PC-9 (cell line): ENCODE measurements at regions not wholly inside any gene's neighbourhood (a gene's known extent, or its start where the extent isn't known, plus 50 kb on each side); places are given as distances from the start of the nearest gene placed in this dataset.

Experiments
- BruUV-seq: library from RNA; stranded (reverse); fragments of 400-500 nt; replicated peaks from 2 replicates; lab custom pipeline; 2021; lab: Mats Ljungman, UMichigan
- CTCF ChIA-PET: fragments of 300-600 bp; sonication (Branson Sonifier 250); formaldehyde crosslinking; loops from one replicate; lab custom pipeline; 2022; ENCODE audit warnings: antibody characterized with exemption; lab: Charles Lee
- POLR2A ChIA-PET: fragments of 300-600 bp; sonication (Branson Sonifier 250); formaldehyde crosslinking; loops from one replicate; lab custom pipeline; 2022; ENCODE audit warnings: antibody characterized with exemption; ENCODE audit not compliant: unreplicated experiment; lab: Charles Lee
- DNase-seq, 2 experiments: peaks; one replicate each; pipeline versions ENCODE4 v3.0.0 to v3.0.0-alpha.2; 2015 to 2022; ENCODE audit warnings: mixed read lengths in 1 of 2
- H2AFZ ChIP-seq: fragments of 200-600 bp; sonication (generic); 2 replicates; pipeline ENCODE4 v1.8.1; 2017; ENCODE audit warnings: antibody characterized with exemption
- H3F3A ChIP-seq: fragments of 200-600 bp; sonication (generic); 2 replicates; pipeline ENCODE4 v1.8.1; 2017; ENCODE audit warnings: antibody characterized with exemption, mild to moderate bottlenecking, low read depth; ENCODE audit not compliant: insufficient read depth
- H3K27ac ChIP-seq: fragments of 200-600 bp; sonication (generic); 2 replicates; pipeline ENCODE4 v1.6.1; 2016; ENCODE audit warnings: mixed run types
- H3K27me3 ChIP-seq: fragments of 200-600 bp; sonication (generic); 2 replicates; pipeline ENCODE4 v1.6.1; 2016; ENCODE audit warnings: low read depth, mixed run types; ENCODE audit not compliant: insufficient read depth
- H3K36me3 ChIP-seq: fragments of 200-600 bp; sonication (generic); 2 replicates; pipeline ENCODE4 v1.6.1; 2016; ENCODE audit warnings: low read depth, mixed run types
- H3K4me1 ChIP-seq: fragments of 200-600 bp; sonication (generic); replicated peaks from 2 replicates; pipeline ENCODE4 v1.6.1; 2016; ENCODE audit warnings: mixed run types; ENCODE audit not compliant: insufficient read depth
- H3K4me2 ChIP-seq: fragments of 200-600 bp; sonication (generic); 2 replicates; pipeline ENCODE4 v1.6.1; 2017; ENCODE audit warnings: mixed run types
- H3K4me3 ChIP-seq: fragments of 200-600 bp; sonication (generic); 2 replicates; pipeline ENCODE4 v1.6.1; 2016; ENCODE audit warnings: mixed run types
- H3K79me2 ChIP-seq: fragments of 200-600 bp; sonication (generic); 2 replicates; pipeline ENCODE4 v1.6.1; 2017; ENCODE audit warnings: low read depth, mixed run types
- H3K9me2 ChIP-seq: fragments of 200-600 bp; sonication (generic); 2 replicates; pipeline ENCODE4 v1.8.1; 2017; ENCODE audit warnings: mild to moderate bottlenecking; ENCODE audit not compliant: insufficient read depth
- H3K9me3 ChIP-seq: fragments of 200-600 bp; sonication (generic); 2 replicates; pipeline ENCODE4 v1.8.1; 2016; ENCODE audit warnings: low read depth; ENCODE audit not compliant: insufficient read depth
- H4K20me1 ChIP-seq: fragments of 200-600 bp; sonication (generic); 2 replicates; pipeline ENCODE4 v1.8.1; 2017; ENCODE audit not compliant: insufficient read depth
- CTCF ChIP-seq: fragments of 200-600 bp; sonication (generic); conservative IDR thresholded peaks from 2 replicates; pipeline ENCODE4 v1.6.1; 2017; ENCODE audit warnings: mixed run types, antibody characterized with exemption, mild to moderate bottlenecking, moderate library complexity
- EZH2 ChIP-seq: fragments of 200-600 bp; sonication (generic); IDR thresholded peaks from 2 replicates; pipeline ENCODE4 v1.8.0; 2017; ENCODE audit warnings: antibody characterized with exemption, low read depth
- intact Hi-C: fragments of 100-400 bp; cut with micrococcal nuclease; formaldehyde crosslinking; loops from one replicate; pipeline ENCODE4 v1.10.0; 2022; ENCODE audit not compliant: unreplicated experiment

- no peaks in the 10 kb centered on the region for H4K20me1 ChIP-seq
- ChIA-PET CTCF (no interaction called here), POLR2A (interaction anchor here (0.7 kb wide), 1 partner anchor 16 kb away, joined by 8 read pairs; no protein-coding TSS in a partner anchor)
- H3K4me3 ChIP-seq = no peak overlapping the region
- no peaks in the 10 kb centered on the region; the same call in 1 of the 2 replicates for H3F3A ChIP-seq
- H3K9me3 ChIP-seq = no peaks in the 10 kb centered on the region
- intact Hi-C loops = no loop called here
- no TSS peak for BruUV-seq
- H3K4me2 ChIP-seq = no peak overlapping the region
- H3K27ac ChIP-seq = no peak overlapping the region
- H3K36me3 ChIP-seq = peaks cover 14% of the 10 kb centered on the region
- no peaks in the 10 kb centered on the region for H3K79me2 ChIP-seq
- H3K4me1 ChIP-seq = no peaks in the 10 kb centered on the region
- H3K27me3 ChIP-seq = no peaks in the 10 kb centered on the region
- TF ChIP-seq EZH2 (no peak), CTCF (no peak)
- no peak for DNase-seq
- no peak overlapping the region for H2AFZ ChIP-seq
- no peaks in the 10 kb centered on the region for H3K9me2 ChIP-seq
Observed at GRCh38 chr6:144534180-144534579, 249.0 kb downstream of the UTRN start.

GRCh38 chr6:144535630-144536029 is 250.5 kb downstream of the UTRN start:
- no peak overlapping the region for H2AFZ ChIP-seq
- no TSS peak for BruUV-seq
- no peaks in the 10 kb centered on the region for H3K27me3 ChIP-seq
- intact Hi-C loops = no loop called here
- H4K20me1 ChIP-seq = no peaks in the 10 kb centered on the region
- no peak for TF ChIP-seq CTCF
- TF ChIP-seq EZH2 = no peak
- H3K9me2 ChIP-seq = no peaks in the 10 kb centered on the region
- H3K4me2 ChIP-seq = no peak overlapping the region
- peaks cover 18% of the 10 kb centered on the region for H3K36me3 ChIP-seq
- no peaks in the 10 kb centered on the region for H3K4me1 ChIP-seq
- DNase-seq = no peak
- ChIA-PET CTCF (no interaction called here), POLR2A (no interaction called here)
- no peaks in the 10 kb centered on the region for H3K9me3 ChIP-seq
- no peaks in the 10 kb centered on the region; the same call in 1 of the 2 replicates for H3F3A ChIP-seq
- no peak overlapping the region for H3K27ac ChIP-seq
- H3K4me3 ChIP-seq = no peak overlapping the region
- H3K79me2 ChIP-seq = no peaks in the 10 kb centered on the region

- Histone ChIP-seq H3K4me3 (no peak overlapping the region), H3K9me3 (no peaks in the 10 kb centered on the region), H3K79me2 (no peaks in the 10 kb centered on the region), H3K4me2 (no peak overlapping the region), H3K27me3 (no peaks in the 10 kb centered on the region), H2AFZ (no peak overlapping the region), H3K27ac (no peak overlapping the region), H3K4me1 (no peaks in the 10 kb centered on the region), H3F3A (no peaks in the 10 kb centered on the region; the same call in 1 of the 2 replicates), H3K9me2 (no peaks in the 10 kb centered on the region), H3K36me3 (peaks cover 18% of the 10 kb centered on the region), H4K20me1 (no peaks in the 10 kb centered on the region)
- CTCF ChIA-PET = no interaction called here
- no peak for TF ChIP-seq CTCF
- no peak for TF ChIP-seq EZH2
- POLR2A ChIA-PET = no interaction called here
- no TSS peak for BruUV-seq
- intact Hi-C loops = no loop called here
- DNase-seq = no peak
Observed at GRCh38 chr6:144536079-144536478, 250.9 kb downstream of the UTRN start.
